HEK293T (cell line): ENCODE measurements at regions not wholly inside any gene's neighbourhood (a gene's known extent, or its start where the extent isn't known, plus 50 kb on each side); places are given as distances from the start of the nearest gene placed in this dataset.
"Not testable (repeated sequence)": the region's sequence is repeated elsewhere in the genome, so short reads cannot be mapped to it uniquely, and the experiment has no call there.

Source experiments
- CTCF ChIA-PET: fragments of 350-600 bp; formaldehyde crosslinking; extraction: SDS; loops from one replicate; lab custom pipeline; 2021; ENCODE audit warnings: antibody characterized with exemption, inconsistent platforms; lab: Yijun Ruan, JAX
- POLR2A ChIA-PET: fragments of 350-600 bp; formaldehyde crosslinking; extraction: SDS; loops from one replicate; lab custom pipeline; 2020; ENCODE audit warnings: antibody characterized with exemption, inconsistent platforms; lab: Yijun Ruan, JAX
- DNase-seq: peaks from one replicate; pipeline ENCODE4 v3.0.0; 2012; ENCODE audit warnings: mixed read lengths; ENCODE audit errors: extremely low spot score
- ARNT ChIP-seq: fragments of 450-650 bp; IDR thresholded peaks from 2 replicates; pipeline ENCODE4 v1.6.1; 2017; ENCODE audit warnings: mild to moderate bottlenecking
- BHLHE40 ChIP-seq: fragments of 450-650 bp; IDR thresholded peaks from 2 replicates; pipeline ENCODE4 v1.6.1; 2016; ENCODE audit warnings: mild to moderate bottlenecking, moderate library complexity, borderline replicate concordance
- CTBP1 ChIP-seq: fragments of 450-650 bp; IDR thresholded peaks from 2 replicates; pipeline ENCODE4 v1.6.1; 2016; ENCODE audit warnings: borderline replicate concordance
- ELF4 ChIP-seq: fragments of 450-650 bp; IDR thresholded peaks from 2 replicates; pipeline ENCODE4 v1.6.1; 2017; ENCODE audit warnings: antibody characterized with exemption
- FOXA1 ChIP-seq: fragments of 450-650 bp; IDR thresholded peaks from 2 replicates; pipeline ENCODE4 v1.6.1; 2016; ENCODE audit warnings: mild to moderate bottlenecking
- FOXK2 ChIP-seq: fragments of 450-650 bp; IDR thresholded peaks from 2 replicates; pipeline ENCODE4 v1.6.1; 2016; ENCODE audit warnings: mild to moderate bottlenecking
- FOXM1 ChIP-seq: fragments of 450-650 bp; IDR thresholded peaks from 2 replicates; pipeline ENCODE4 v1.6.1; 2017; ENCODE audit warnings: mild to moderate bottlenecking, borderline replicate concordance
- HDGF ChIP-seq: fragments of 450-650 bp; IDR thresholded peaks from 2 replicates; pipeline ENCODE4 v1.6.1; 2017; ENCODE audit warnings: antibody characterized with exemption, borderline replicate concordance
- L3MBTL2 ChIP-seq: fragments of 450-650 bp; conservative IDR thresholded peaks from 2 replicates; pipeline ENCODE4 v1.6.1; 2016; ENCODE audit warnings: mild to moderate bottlenecking
- LEF1 ChIP-seq: fragments of 450-650 bp; IDR thresholded peaks from 2 replicates; pipeline ENCODE4 v1.6.1; 2017; ENCODE audit warnings: mild to moderate bottlenecking, borderline replicate concordance
- NFRKB ChIP-seq: fragments of 450-650 bp; IDR thresholded peaks from 2 replicates; pipeline ENCODE4 v1.6.1; 2016; ENCODE audit warnings: mild to moderate bottlenecking, moderate library complexity
- PKNOX1 ChIP-seq: fragments of 450-650 bp; IDR thresholded peaks from 2 replicates; pipeline ENCODE4 v1.6.1; 2016
- SP1 ChIP-seq: fragments of 450-650 bp; IDR thresholded peaks from 2 replicates; pipeline ENCODE4 v1.6.1; 2017
- SUZ12 ChIP-seq: fragments of 450-650 bp; IDR thresholded peaks from 2 replicates; pipeline ENCODE4 v1.6.1; 2016; ENCODE audit warnings: mild to moderate bottlenecking
- TARDBP ChIP-seq: fragments of 450-650 bp; IDR thresholded peaks from 2 replicates; pipeline ENCODE4 v1.6.1; 2016
- ZNF384 ChIP-seq: fragments of 450-650 bp; IDR thresholded peaks from 2 replicates; pipeline ENCODE4 v1.6.1; 2016

DNA sequence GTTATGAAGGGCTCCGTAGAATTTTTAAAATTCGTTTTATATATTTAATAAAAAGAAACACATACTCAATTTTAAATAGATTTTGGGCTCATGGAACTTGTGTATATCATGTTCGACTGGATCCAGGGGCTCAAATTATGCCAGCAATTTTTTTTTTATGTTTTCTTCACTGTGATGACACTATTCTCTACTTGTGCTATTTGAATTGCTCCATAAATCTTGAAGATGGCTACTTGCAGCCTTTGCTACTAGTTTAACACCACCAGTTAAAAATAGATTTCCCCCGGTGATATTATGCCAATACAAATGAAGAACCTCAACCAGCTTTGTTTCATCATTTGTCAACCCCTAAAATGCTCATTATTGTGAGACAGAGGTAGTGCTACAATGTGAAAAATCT, 933.2 kb downstream of the IPMK start:
- DNase-seq = no peak
- CTCF ChIA-PET = no interaction called here
- POLR2A ChIA-PET = no interaction called here
- no peak for TF ChIP-seq FOXM1
- no peak for TF ChIP-seq ELF4
- no peak for TF ChIP-seq SP1
- TF ChIP-seq ZNF384 = no peak
- TF ChIP-seq FOXK2 = no peak
- no peak for TF ChIP-seq SUZ12
- no peak for TF ChIP-seq NFRKB
- TF ChIP-seq TARDBP = no peak
- TF ChIP-seq CTBP1 = no peak

- CTCF ChIA-PET = no interaction called here
- TF ChIP-seq SP1 (no peak), SUZ12 (no peak), PKNOX1 (no peak), ZNF384 (no peak), FOXM1 (no peak), FOXA1 (no peak), HDGF (no peak), LEF1 (no peak), ARNT (no peak), NFRKB (no peak), BHLHE40 (no peak), FOXK2 (no peak), ELF4 (no peak), CTBP1 (no peak), L3MBTL2 (no peak), TARDBP (no peak)
- no peak for DNase-seq
- POLR2A ChIA-PET = no interaction called here
Measured at GRCh38 chr10:57333880-57334279, 933.8 kb downstream of the IPMK start.

GRCh38 chr10:57321400-57321854, 946.3 kb downstream of the IPMK start:
- CTCF ChIA-PET, DNase-seq, POLR2A ChIA-PET: not testable (repeated sequence)

GRCh38 chr10:57320416-57320815, 947.3 kb downstream of the IPMK start:
- TF ChIP-seq ELF4 (no peak), CTBP1 (no peak), SUZ12 (no peak), FOXK2 (no peak), NFRKB (no peak), L3MBTL2 (no peak), FOXA1 (no peak), PKNOX1 (no peak), FOXM1 (no peak), SP1 (no peak), LEF1 (no peak), ARNT (no peak), HDGF (no peak), TARDBP (no peak)
- CTCF ChIA-PET = no interaction called here
- POLR2A ChIA-PET = no interaction called here
- DNase-seq = no peak

DNA sequence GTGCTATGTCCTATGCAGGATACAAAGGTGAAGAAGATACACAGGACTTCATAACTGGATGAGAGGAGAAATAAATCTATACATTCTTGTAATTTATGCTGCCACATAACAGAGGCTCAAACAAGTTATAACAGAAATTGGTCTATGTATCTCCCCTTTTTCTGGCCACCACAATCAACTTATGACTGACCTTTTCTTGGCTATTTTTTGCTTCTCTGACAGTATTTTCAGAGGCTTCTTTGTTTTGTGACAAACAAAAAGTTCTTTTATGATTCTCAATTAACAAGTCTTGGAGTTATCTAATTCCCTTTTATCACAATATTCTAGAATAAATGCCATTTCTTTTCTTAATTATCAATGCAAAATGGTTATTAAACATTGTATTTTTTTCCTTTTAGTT, 953.0 kb upstream of the ZWINT start:
- TF ChIP-seq ARNT (no peak), ZNF384 (no peak)
- CTCF ChIA-PET = no interaction called here
- POLR2A ChIA-PET = no interaction called here
- DNase-seq = no peak

DNA sequence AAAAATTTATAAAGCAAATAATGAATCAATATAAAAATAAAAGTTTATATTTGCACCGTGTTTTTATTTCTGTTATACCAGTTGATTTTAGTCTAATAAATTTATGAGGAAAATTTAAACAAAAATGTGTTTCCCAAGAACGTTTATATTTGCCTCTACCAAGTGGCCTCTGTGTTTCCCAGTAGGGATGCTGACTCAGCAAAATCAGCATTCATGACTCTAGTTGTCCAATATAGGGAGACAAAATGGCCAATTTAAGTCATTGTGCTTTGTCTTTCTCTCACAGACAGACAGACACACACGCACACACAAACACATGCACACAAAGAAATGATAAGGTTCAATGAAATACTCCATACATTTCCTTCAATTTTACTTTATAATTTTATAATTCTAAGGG, 942.5 kb upstream of the ZWINT start:
- CTCF ChIA-PET = no interaction called here
- POLR2A ChIA-PET = no interaction called here
- TF ChIP-seq FOXK2 = no peak
- no peak for TF ChIP-seq L3MBTL2
- TF ChIP-seq SUZ12 = no peak
- TF ChIP-seq BHLHE40 = no peak
- TF ChIP-seq PKNOX1 = no peak
- TF ChIP-seq LEF1 = no peak
- no peak for TF ChIP-seq FOXA1
- TF ChIP-seq ZNF384 = no peak
- TF ChIP-seq TARDBP = no peak
- no peak for TF ChIP-seq NFRKB
- TF ChIP-seq CTBP1 = no peak
- TF ChIP-seq ARNT = no peak
- TF ChIP-seq FOXM1 = no peak
- no peak for TF ChIP-seq HDGF
- no peak for TF ChIP-seq SP1
- no peak for TF ChIP-seq ELF4
- DNase-seq = no peak

GRCh38 chr10:57300718-57301117, 939.7 kb upstream of the ZWINT start:
- TF ChIP-seq PKNOX1 (no peak), SUZ12 (no peak), TARDBP (no peak), ELF4 (no peak)
- ChIA-PET CTCF (interaction anchor here (0.6 kb wide), 1 partner anchor 106 kb away, joined by 5 read pairs; no protein-coding TSS in a partner anchor), POLR2A (no interaction called here)
- DNase-seq = no peak
